Renal cortex interstitium (tissue), 11 donors: ENCODE measurements at regions not wholly inside any gene's neighbourhood (a gene's known extent, or its start where the extent isn't known, plus 50 kb on each side); places are given as distances from the start of the nearest gene placed in this dataset.

Experiments used
- DNase-seq, 11 donors: peaks; one replicate each; pipeline ENCODE4 v3.0.0-alpha.2; 2013; ENCODE audit warnings: low read depth in 9 of 11, low spot score in 4 of 11; ENCODE audit errors: extremely low read depth in 1 of 11

DNA sequence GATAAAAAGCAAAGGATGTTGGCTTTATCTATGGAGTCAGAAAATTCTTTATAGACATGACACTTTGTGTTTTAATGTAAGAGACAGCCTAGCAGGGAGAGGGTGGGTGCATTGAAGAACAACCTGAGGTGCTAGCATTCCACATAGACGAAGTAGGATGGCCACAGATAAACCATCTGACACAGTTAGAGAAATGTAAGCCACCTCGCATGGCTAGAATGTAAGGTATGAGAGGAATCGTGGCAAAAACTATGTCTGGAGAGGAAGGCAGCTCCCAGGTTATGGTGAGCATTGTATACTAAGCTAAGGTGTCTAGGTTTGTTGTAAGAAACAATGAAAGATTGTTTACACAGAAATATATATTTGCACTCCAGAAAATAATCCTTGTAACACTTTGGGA is 194.0 kb upstream of the SLITRK3 start:
- DNase-seq: no peak

DNA sequence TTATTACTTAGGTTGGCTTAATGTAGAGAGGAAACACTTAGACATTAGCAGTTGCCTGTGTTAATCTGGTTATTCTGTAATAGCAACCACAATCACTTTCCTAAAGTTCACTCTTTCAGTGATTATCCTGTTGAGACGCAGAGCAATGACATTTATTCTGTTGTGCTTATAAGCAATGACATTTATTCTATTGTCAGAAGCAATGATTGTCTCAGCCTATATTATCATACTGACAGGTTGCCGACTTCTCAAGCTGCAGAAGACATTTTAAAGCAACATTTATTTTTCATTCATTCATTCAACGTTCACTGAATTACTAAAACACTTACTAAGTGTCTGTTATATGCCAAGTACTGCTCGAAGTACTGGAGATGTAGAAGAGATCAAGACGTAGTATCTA is 193.5 kb upstream of the SLITRK3 start:
- DNase-seq: no peak

DNA sequence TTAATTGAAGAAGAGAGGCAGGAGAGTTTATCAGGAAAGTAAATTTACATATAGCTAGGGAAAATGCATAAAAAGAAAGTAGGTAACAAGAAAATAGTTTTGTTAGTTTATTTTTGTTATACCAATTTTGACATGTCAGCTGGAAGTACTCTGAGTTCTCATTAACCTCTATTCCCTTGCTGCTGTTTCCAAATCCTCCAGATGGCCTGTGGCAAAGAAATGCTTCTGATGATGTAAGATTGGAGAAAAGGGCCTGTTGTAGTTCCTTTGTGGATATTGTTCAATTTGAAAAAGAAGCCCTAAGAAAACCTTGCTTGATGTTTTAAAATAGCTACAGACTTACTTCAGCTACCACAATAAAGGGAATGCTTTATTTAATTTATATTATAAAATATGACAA is 192.9 kb upstream of the SLITRK3 start:
- DNase-seq: peak in 7 of 11 donors; percentile 1 to 18 (median 8)

DNA sequence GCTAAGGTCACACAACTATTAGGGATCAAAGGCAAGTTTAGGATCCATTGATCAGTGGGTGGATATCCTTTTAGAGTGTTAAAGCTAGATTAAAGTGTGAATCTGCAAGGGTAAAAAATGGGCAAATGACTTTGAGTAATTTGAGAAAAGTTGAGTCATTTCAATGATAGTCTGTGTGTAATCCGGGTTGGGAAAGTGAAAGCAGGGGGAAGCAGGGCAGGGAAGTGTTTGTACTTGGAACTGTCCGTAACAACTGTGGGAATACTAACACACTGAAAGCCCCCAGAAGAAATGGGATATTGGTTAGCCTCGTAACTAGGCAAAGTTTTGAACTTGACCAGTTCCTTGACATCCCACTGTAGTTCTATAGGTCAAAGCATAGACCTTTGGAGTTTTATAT is 187.2 kb upstream of the SLITRK3 start:
- DNase-seq: no peak

DNA sequence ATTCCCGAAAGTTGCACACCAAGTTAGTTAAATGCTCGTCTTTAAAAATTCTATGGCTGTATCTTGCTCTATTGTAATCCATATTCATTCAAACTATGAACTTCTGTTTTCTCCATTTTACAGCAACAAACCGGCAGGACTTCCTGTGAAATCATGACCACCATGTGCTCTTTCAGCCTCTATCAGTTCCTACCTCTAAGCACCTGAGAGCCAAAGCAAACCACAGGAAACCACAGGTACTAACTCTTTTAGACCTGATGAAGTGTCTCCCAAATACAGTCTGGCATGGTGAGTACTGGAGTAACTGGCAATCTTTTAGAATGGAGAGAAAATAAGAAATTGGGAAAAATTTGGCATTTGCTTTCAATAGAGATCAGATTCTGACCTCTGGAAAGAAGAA is 186.5 kb upstream of the SLITRK3 start:
- DNase-seq: no peak

DNA sequence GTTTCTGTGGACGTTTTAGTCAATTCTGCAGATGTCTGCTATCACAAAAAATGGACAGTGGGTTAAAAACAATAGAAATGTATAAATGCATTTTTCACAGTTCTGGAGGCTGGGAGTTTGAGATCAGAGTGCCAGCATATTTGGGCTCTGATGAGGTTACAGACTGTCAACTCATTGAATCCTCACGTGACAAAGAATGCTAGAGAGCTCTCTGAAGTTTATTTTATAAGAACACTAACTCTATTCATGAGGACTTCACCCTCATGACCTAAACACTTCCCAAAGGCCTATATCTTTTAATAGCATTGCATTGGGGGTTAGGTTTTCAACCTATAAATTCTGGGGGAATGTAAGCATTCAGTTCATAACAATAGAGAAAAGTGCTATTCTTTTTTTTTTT is 182.6 kb upstream of the SLITRK3 start:
- DNase-seq: no peak

DNA sequence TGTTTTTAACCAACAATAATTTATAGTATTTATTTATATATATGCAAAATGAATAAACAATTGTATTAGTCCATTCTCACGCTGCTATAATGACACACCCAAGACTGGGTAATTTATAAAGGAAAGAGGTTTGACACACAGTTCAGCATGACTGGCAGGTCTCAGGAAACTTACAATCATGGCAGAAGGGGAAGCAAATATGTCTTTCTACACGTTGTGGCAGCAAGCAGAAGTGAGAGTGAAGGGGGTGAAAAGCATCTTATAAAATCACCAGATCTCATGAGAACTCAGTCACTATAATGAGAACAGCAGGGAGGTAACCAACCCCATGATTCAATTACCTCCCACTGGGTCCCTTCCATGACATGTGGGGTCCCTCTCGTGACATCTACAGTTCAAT is 162.8 kb upstream of the SLITRK3 start:
- no peak for DNase-seq

DNA sequence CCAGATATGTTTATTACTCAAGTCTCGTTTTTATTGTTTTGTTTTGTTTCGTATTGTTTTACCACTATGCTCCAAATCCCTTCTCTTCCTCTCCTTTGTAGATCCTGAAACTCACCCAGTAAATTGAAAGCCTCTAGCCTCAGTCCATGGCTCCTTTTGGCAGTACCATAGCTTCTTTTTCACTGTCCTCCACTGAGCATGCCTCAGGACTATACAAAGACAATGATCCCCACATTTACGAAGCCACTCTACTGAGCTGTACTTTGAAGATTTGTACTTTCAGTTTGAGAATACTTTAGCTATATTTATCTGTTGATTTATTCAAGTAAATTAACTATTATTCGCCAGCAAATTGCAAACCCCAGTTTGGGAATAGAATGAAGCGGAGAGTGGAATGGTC is 159.1 kb upstream of the SLITRK3 start:
- DNase-seq: no peak

DNA sequence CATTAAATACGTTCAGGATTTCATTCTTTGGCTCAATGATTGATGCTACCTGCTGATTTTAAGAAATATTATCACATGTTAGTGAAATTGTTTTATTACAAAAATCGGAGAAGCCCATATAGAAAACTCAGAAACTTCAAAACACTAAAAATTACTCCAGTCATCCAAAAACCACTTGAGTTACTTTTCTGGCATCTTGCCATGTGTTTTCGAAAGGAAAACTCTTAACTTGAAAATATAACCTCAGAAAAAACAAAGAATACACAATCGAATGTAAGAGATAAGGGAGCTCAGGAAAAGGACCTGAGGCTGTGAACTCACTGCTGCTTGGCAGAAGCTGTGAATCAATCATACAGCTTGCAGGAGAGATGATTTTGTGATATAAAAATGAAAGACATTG is 151.3 kb upstream of the SLITRK3 start:
- no peak for DNase-seq

DNA sequence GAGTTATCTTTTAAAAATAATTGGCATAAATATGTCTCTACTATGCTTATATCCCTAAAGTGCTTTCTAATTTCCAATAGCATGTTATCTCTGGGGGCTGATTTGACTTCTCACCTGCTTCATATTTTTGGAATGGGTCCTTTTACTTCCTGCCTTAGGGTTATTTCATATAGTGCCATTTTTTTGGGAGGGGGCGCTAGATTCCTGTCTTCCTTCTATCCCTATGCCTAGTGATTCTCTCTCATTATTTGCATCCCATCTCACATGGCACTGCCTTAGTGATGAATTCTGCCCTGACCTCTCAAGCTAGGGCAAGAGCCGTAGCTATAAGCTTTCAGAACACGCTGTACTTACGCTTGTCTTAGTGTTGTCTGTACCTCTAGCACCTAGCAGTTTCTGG is 150.3 kb upstream of the SLITRK3 start:
- DNase-seq: no peak

DNA sequence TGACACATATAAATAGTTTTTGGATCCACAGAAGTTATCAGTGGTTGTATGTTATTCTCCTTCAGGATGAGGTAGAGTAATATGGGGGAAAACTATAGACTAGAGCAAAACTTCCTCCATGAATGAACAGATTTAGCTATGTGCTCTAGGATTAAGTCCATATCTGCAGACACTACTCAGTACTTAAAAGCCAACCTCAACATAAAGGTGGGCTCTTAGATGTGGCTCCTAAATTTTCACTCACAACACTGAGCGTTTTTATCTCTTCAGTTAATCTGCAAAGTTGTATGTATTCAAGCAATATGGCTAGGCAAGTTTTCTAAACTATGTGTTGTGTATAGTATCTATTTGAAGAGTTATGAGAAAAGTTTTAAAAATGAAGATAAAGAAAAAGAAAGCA is 147.0 kb upstream of the SLITRK3 start:
- no peak for DNase-seq

DNA sequence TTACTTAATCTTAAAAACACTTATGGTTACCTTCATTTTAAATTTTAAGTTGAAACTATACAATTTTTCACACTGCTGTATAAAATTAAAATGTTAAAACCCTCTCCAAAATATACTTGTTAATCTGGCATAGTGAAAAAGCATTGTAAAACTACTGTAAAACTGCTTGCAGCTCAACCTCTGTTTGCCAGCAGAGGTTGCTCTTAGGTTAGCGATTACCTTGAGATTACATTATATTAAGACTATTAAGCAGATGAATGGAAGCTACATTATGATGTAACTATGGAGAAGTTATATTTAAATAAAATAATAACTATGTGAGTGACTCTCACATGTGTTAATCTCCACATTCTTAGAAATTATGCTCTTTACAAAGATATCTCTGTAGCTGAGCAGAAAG is 143.6 kb upstream of the SLITRK3 start:
- peak in 1 of 11 donors; percentile 0 for DNase-seq

DNA sequence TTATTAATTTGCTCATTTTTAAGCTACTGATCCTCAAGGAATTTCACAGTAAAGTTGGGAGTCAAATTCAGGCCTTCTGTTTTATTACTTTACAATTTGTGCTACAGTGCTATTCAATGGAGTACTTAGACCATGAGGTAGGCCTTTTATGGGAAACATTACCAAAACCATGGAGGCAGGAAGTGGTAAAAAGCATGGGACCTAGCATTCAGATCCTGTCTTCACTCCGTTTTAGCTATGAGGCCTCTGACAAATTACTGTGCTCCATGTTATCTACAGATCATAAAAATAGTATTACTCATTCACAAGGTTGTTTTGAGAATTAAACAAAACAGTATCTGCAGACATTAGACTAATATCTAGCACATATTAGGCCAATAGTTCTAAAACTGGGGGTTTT is 140.6 kb upstream of the SLITRK3 start:
- DNase-seq: no peak
